WTC11 (cell line): ENCODE measurements at regions not wholly inside any gene's neighbourhood (a gene's known extent, or its start where the extent isn't known, plus 50 kb on each side); places are given as distances from the start of the nearest gene placed in this dataset.

Experiments
- ATAC-seq: fragments of 200-7000 bp; cut with Tn5 transposase; 2 replicates; pipeline ENCODE4 v1.10.0; 2021; ENCODE audit warnings: mild to moderate bottlenecking, moderate library complexity
- CTCF ChIA-PET: fragments of 300-600 bp; sonication (Branson Sonifier 250); formaldehyde crosslinking; loops from one replicate; lab custom pipeline; 2021; ENCODE audit warnings: antibody characterized with exemption; lab: Charles Lee
- POLR2A ChIA-PET: fragments of 350-600 bp; sonication (Branson Sonifier 250); formaldehyde crosslinking; loops from one replicate; lab custom pipeline; 2021; ENCODE audit warnings: antibody characterized with exemption; lab: Charles Lee
- DNase-seq: peaks from one replicate; pipeline ENCODE4 v3.0.0; 2021; ENCODE audit warnings: low spot score
- H3K27ac Mint-ChIP-seq: 2 replicates; pipeline ENCODE4 v1.8.0; 2021; ENCODE audit warnings: mixed read lengths
- H3K27me3 Mint-ChIP-seq: 2 replicates; pipeline ENCODE4 v1.8.0; 2021; ENCODE audit warnings: low read depth, mild to moderate bottlenecking, moderate library complexity, mixed read lengths
- H3K36me3 Mint-ChIP-seq: 2 replicates; pipeline ENCODE4 v1.8.0; 2021; ENCODE audit warnings: mixed read lengths
- H3K4me1 Mint-ChIP-seq: 2 replicates; pipeline ENCODE4 v1.8.0; 2022; ENCODE audit warnings: mixed read lengths
- H3K4me3 Mint-ChIP-seq: 2 replicates; pipeline ENCODE4 v1.8.0; 2021; ENCODE audit warnings: mild to moderate bottlenecking, moderate library complexity, mixed read lengths
- H3K9me3 Mint-ChIP-seq: 2 replicates; pipeline ENCODE4 v1.8.0; 2021; ENCODE audit warnings: mixed read lengths
- ATF3 ChIP-seq: sonication (generic); formaldehyde crosslinking; conservative IDR thresholded peaks from 2 replicates; pipeline ENCODE4 v1.8.1; 2022; ENCODE audit warnings: mild to moderate bottlenecking, missing genetic modification reagents
- E2F1 ChIP-seq: sonication (generic); formaldehyde crosslinking; IDR thresholded peaks from 2 replicates; pipeline ENCODE4 v1.8.0; 2022; ENCODE audit warnings: mild to moderate bottlenecking, missing genetic modification reagents
- ERG ChIP-seq: fragments of 250-450 bp; sonication (Bioruptor Pico); IDR thresholded peaks from 2 replicates; pipeline ENCODE4 v1.8.0; 2021; ENCODE audit warnings: mild to moderate bottlenecking
- NFYB ChIP-seq: sonication (generic); formaldehyde crosslinking; conservative IDR thresholded peaks from 2 replicates; pipeline ENCODE4 v1.8.0; 2022; ENCODE audit warnings: low read depth, missing genetic modification reagents
- SMAD4 ChIP-seq: sonication (generic); formaldehyde crosslinking; IDR thresholded peaks from 2 replicates; pipeline ENCODE4 v1.8.0; 2022; ENCODE audit warnings: mild to moderate bottlenecking, missing genetic modification reagents
- ZNF121 ChIP-seq: sonication (generic); formaldehyde crosslinking; IDR thresholded peaks from 2 replicates; pipeline ENCODE4 v1.8.0; 2023; ENCODE audit warnings: missing genetic modification reagents
- ZNF263 ChIP-seq: sonication (generic); formaldehyde crosslinking; IDR thresholded peaks from 2 replicates; pipeline ENCODE4 v1.8.1; 2022; ENCODE audit warnings: low read depth, mild to moderate bottlenecking, moderate library complexity, missing genetic modification reagents
- ZNF512 ChIP-seq: sonication (generic); formaldehyde crosslinking; IDR thresholded peaks from 2 replicates; pipeline ENCODE4 v1.8.1; 2022; ENCODE audit warnings: missing genetic modification reagents, borderline replicate concordance
- TF ChIP-seq, protein P1 (sequence below): sonication (generic); formaldehyde crosslinking; IDR thresholded peaks from 2 replicates; pipeline ENCODE4 v1.8.0; 2023; ENCODE audit warnings: missing genetic modification reagents, mild to moderate bottlenecking, borderline replicate concordance
- TF ChIP-seq, protein P2 (sequence below): sonication (generic); formaldehyde crosslinking; IDR thresholded peaks from 2 replicates; pipeline ENCODE4 v1.8.1; 2023; ENCODE audit warnings: mild to moderate bottlenecking, missing genetic modification reagents
- TF ChIP-seq, protein P3 (sequence below): sonication (generic); formaldehyde crosslinking; IDR thresholded peaks from 2 replicates; pipeline ENCODE4 v1.8.1; 2022; ENCODE audit warnings: mild to moderate bottlenecking, moderate library complexity, missing genetic modification reagents
- TF ChIP-seq, protein P4 (sequence below): fragments of 250-450 bp; sonication (Bioruptor Pico); conservative IDR thresholded peaks from 2 replicates; pipeline ENCODE4 v1.9.0; 2021; ENCODE audit warnings: mild to moderate bottlenecking

DNA sequence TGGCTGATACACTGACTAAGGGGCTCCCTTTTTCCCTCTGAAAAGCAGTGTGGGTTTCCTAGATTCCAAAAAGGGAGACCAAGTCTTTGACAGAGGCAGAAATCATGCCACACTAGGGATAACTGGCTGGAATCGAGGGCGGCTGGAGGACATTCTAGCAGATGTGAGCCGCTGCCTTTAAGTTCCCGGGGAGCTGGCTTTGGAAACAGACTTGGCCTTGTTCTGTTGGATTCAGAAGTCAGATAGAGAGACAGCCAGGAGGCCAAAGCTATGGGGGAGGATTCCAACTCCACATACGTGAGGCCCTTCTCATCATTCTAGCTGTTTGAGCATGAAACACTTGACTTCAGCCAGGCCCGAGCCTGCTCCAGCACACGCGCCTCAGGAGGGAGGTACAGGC is 109.9 kb upstream of the FOXC1 start:
- ChIA-PET POLR2A (no interaction called here), CTCF (interaction anchor here (1.4 kb wide), 1 partner anchor 32 kb away, joined by 4 read pairs; no protein-coding TSS in a partner anchor)
- TF ChIP-seq SMAD4 (CRISPR knock-in tag), result no peak
- TF ChIP-seq, protein P1, sequence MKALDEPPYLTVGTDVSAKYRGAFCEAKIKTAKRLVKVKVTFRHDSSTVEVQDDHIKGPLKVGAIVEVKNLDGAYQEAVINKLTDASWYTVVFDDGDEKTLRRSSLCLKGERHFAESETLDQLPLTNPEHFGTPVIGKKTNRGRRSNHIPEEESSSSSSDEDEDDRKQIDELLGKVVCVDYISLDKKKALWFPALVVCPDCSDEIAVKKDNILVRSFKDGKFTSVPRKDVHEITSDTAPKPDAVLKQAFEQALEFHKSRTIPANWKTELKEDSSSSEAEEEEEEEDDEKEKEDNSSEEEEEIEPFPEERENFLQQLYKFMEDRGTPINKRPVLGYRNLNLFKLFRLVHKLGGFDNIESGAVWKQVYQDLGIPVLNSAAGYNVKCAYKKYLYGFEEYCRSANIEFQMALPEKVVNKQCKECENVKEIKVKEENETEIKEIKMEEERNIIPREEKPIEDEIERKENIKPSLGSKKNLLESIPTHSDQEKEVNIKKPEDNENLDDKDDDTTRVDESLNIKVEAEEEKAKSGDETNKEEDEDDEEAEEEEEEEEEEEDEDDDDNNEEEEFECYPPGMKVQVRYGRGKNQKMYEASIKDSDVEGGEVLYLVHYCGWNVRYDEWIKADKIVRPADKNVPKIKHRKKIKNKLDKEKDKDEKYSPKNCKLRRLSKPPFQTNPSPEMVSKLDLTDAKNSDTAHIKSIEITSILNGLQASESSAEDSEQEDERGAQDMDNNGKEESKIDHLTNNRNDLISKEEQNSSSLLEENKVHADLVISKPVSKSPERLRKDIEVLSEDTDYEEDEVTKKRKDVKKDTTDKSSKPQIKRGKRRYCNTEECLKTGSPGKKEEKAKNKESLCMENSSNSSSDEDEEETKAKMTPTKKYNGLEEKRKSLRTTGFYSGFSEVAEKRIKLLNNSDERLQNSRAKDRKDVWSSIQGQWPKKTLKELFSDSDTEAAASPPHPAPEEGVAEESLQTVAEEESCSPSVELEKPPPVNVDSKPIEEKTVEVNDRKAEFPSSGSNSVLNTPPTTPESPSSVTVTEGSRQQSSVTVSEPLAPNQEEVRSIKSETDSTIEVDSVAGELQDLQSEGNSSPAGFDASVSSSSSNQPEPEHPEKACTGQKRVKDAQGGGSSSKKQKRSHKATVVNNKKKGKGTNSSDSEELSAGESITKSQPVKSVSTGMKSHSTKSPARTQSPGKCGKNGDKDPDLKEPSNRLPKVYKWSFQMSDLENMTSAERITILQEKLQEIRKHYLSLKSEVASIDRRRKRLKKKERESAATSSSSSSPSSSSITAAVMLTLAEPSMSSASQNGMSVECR (CRISPR knock-in tag), result no peak
- TF ChIP-seq ZNF512 (CRISPR knock-in tag), result no peak
- TF ChIP-seq NFYB (CRISPR knock-in tag), result no peak
- TF ChIP-seq, protein P2, sequence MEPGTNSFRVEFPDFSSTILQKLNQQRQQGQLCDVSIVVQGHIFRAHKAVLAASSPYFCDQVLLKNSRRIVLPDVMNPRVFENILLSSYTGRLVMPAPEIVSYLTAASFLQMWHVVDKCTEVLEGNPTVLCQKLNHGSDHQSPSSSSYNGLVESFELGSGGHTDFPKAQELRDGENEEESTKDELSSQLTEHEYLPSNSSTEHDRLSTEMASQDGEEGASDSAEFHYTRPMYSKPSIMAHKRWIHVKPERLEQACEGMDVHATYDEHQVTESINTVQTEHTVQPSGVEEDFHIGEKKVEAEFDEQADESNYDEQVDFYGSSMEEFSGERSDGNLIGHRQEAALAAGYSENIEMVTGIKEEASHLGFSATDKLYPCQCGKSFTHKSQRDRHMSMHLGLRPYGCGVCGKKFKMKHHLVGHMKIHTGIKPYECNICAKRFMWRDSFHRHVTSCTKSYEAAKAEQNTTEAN (CRISPR knock-in tag), result no peak
- no peak for TF ChIP-seq ATF3
- TF ChIP-seq, protein P3, sequence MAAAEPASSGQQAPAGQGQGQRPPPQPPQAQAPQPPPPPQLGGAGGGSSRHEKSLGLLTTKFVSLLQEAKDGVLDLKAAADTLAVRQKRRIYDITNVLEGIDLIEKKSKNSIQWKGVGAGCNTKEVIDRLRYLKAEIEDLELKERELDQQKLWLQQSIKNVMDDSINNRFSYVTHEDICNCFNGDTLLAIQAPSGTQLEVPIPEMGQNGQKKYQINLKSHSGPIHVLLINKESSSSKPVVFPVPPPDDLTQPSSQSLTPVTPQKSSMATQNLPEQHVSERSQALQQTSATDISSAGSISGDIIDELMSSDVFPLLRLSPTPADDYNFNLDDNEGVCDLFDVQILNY (CRISPR knock-in tag), result no peak
- no peak for TF ChIP-seq ZNF263 (CRISPR knock-in tag)
- no peak for TF ChIP-seq ZNF121 (CRISPR knock-in tag)
- TF ChIP-seq ERG, result no peak
- TF ChIP-seq E2F1 (CRISPR knock-in tag), result no peak
- TF ChIP-seq, protein P4, sequence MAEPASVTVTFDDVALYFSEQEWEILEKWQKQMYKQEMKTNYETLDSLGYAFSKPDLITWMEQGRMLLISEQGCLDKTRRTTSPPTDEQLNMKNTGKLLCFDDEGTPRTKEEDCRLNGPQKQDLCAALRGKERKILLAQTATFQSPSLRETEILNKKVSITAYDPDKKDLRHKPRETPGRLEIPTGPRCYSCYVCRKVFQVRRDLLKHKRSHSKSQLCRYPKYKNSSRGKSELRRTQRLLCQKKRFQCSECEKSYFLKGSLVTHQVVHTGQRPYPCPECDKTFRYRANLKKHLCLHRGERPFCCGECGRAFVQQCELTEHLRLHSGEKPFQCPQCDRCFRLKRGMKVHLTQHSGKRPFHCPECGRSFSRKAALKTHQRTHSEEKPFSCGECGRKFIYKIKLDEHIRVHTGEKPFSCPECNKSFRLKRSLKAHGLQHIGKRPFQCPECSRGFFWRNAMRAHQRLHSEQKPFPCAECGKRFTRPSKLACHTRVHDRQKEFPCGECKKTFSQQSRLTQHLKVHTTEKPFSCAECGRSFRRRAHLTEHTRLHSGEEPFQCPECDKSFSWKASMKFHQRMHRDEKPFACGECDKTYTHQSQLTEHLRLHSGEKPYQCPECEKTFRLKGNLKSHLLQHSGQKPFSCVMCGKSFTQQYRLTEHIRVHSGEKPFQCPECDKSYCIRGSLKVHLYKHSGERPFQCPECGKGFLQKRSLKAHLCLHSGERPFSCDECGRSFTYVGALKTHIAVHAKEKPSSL (CRISPR knock-in tag), result no peak
- H3K36me3 Mint-ChIP-seq, result peaks cover 14% of the 10 kb centered on the region
- H3K9me3 Mint-ChIP-seq, result peaks cover 20% of the 10 kb centered on the region
- no peak for ATAC-seq
- H3K4me1 Mint-ChIP-seq, result peaks cover 13% of the 10 kb centered on the region
- H3K4me3 Mint-ChIP-seq, result no peak overlapping the region
- H3K27me3 Mint-ChIP-seq, result no peaks in the 10 kb centered on the region
- no peak for DNase-seq
- H3K27ac Mint-ChIP-seq, result no peak overlapping the region
